Spleen (tissue), 11 donors: ENCODE measurements at regions not wholly inside any gene's neighbourhood (a gene's known extent, or its start where the extent isn't known, plus 50 kb on each side); places are given as distances from the start of the nearest gene placed in this dataset.

Experiments
- DNase-seq: peaks from one replicate; pipeline ENCODE4 v3.0.0-alpha.2; 2020
- H3K27ac ChIP-seq, 8 donors: fragments of 200-600 bp; sonication (generic) in 7 of 8; 1 replicate in 4 of 8; 2 replicates in 4 of 8; pipeline versions ENCODE4 v1.5.0 to v1.8.0; 2016 to 2021; ENCODE audit warnings: inconsistent platforms in 4 of 8, mild to moderate bottlenecking in 4 of 8, moderate library complexity in 1 of 8
- H3K27me3 ChIP-seq, 7 donors: fragments of 200-600 bp; sonication (generic) in 6 of 7; replicated peaks in 1 of 7; 1 replicate in 4 of 7; 2 replicates in 3 of 7; pipeline versions ENCODE4 v1.5.0 to v1.8.0; 2016 to 2021; ENCODE audit warnings: inconsistent platforms in 3 of 7, mild to moderate bottlenecking in 1 of 7
- H3K36me3 ChIP-seq, 6 donors: fragments of 200-600 bp; sonication (generic) in 5 of 6; 1 replicate in 4 of 6; 2 replicates in 2 of 6; pipeline versions ENCODE4 v1.5.0 to v1.8.0; 2016 to 2021; ENCODE audit warnings: inconsistent platforms in 2 of 6
- H3K4me1 ChIP-seq, 6 donors: fragments of 200-600 bp; sonication (generic) in 5 of 6; 1 replicate in 3 of 6; 2 replicates in 3 of 6; pipeline versions ENCODE4 v1.5.0 to v1.8.0; 2016 to 2021; ENCODE audit warnings: inconsistent platforms in 3 of 6
- H3K4me3 ChIP-seq, 8 donors: fragments of 200-600 bp; sonication (generic) in 7 of 8; 1 replicate in 4 of 8; 2 replicates in 4 of 8; pipeline versions ENCODE4 v1.5.0 to v1.8.0; 2016 to 2021; ENCODE audit warnings: inconsistent platforms in 4 of 8, mild to moderate bottlenecking in 4 of 8, moderate library complexity in 2 of 8
- H3K9me3 ChIP-seq, 8 donors: fragments of 200-600 bp; sonication (generic) in 7 of 8; 1 replicate in 4 of 8; 2 replicates in 4 of 8; pipeline versions ENCODE4 v1.5.0 to v1.8.0; 2016 to 2021; ENCODE audit warnings: inconsistent platforms in 4 of 8
- POLR2A ChIP-seq, 3 donors: fragments of 450-650 bp; IDR thresholded peaks; one replicate each; pipeline ENCODE4 v1.5.1; 2017; ENCODE audit warnings: antibody characterized with exemption in 3 of 3, mild to moderate bottlenecking in 1 of 3
- POLR2AphosphoS5 ChIP-seq, 3 donors: sonication (generic); formaldehyde crosslinking; IDR thresholded peaks; one replicate each; pipeline ENCODE4 v1.5.1; 2017; ENCODE audit warnings: antibody characterized with exemption in 3 of 3
- WGBS, 5 donors: extraction: QIAGEN DNeasy Blood & Tissue Kit in 3 of 5; methylation state at CpG; one replicate each; pipeline versions ENCODE4 v1.1.5 to v1.1.7; 2013 to 2018; 5-methylcytosine and 5-hydroxymethylcytosine counted together
- intact Hi-C: fragments of 100-400 bp; cut with DNase I; formaldehyde crosslinking; loops from one replicate; pipeline ENCODE4 v1.15.0; 2023; ENCODE audit warnings: low total_unique reads
- TF ChIP-seq, protein P1 (sequence below), 11 experiments: fragments of 200-600 bp in 7 of 11; fragments of 450-650 bp in 4 of 11; sonication (generic) in 4 of 11; IDR thresholded peaks in 8 of 11; conservative IDR thresholded peaks in 3 of 11; 1 replicate in 7 of 11; 2 replicates in 4 of 11; pipeline versions ENCODE4 v1.4.0 to v1.8.0; 2016 to 2021; ENCODE audit warnings: antibody characterized with exemption in 11 of 11, inconsistent platforms in 4 of 11, mild to moderate bottlenecking in 1 of 11
- donor health status: healthy with polysubstance abuse.
- donor health status: DM: no; HTN: no; CAD: no; lungs with moderate emphysema.
- donor health status: DM: no; HTN: no; CAD: no.
- donor health status: Bipolar disorder and iron deficiency.
- donor health status: healthy.
- donor health status: DM: no; HTN: no; CAD: no.
- donor health status: DM: yes; HTN: yes; CAD: no.

DNA sequence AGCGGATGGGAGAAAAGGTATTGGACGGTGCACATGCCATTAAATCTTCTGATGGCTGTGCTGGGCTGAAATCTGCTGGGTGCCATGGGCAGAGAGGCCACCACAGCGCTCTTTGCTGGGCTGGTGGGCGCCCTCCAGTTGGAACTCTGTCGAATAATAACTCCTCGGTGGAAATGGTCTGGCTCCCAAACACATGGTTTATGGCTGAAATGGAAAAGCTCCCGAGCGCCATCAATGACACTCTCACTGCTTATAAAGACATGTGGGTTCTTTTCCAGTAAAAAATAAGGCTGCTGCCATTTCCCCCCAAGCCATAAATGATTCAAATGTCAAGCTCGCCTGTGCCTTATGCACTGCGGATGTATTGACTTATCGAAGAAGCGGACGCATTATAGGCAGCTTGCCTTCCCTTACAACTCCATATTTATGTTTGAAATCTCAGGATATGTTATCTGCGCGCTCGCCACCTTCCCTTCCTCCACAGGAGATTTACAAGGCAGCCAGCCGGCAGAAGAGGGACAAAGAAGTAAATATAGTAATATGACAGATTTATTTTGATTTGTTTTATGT, 239.0 kb upstream of the MKI67 start:
- no peaks in the 10 kb centered on the region for H3K36me3 ChIP-seq
- peaks cover 0 to 26% (median 0%) of the 10 kb centered on the region in 7 donors for H3K27me3 ChIP-seq
- no peak for DNase-seq
- no peak overlapping the region for H3K27ac ChIP-seq
- no peaks in the 10 kb centered on the region for H3K9me3 ChIP-seq
- WGBS, 5 donors, result 88 to 92% (median 89%) methylated on average over 17 of the region's 17 CpGs
- no peak overlapping the region for H3K4me3 ChIP-seq
- no peaks in the 10 kb centered on the region for H3K4me1 ChIP-seq
- intact Hi-C loops, result no loop called here
- TF ChIP-seq POLR2A (IDR thresholded peaks at IDR 0.05), result no peak
- TF ChIP-seq POLR2AphosphoS5 (IDR thresholded peaks at IDR 0.05), result no peak
- TF ChIP-seq, protein P1, sequence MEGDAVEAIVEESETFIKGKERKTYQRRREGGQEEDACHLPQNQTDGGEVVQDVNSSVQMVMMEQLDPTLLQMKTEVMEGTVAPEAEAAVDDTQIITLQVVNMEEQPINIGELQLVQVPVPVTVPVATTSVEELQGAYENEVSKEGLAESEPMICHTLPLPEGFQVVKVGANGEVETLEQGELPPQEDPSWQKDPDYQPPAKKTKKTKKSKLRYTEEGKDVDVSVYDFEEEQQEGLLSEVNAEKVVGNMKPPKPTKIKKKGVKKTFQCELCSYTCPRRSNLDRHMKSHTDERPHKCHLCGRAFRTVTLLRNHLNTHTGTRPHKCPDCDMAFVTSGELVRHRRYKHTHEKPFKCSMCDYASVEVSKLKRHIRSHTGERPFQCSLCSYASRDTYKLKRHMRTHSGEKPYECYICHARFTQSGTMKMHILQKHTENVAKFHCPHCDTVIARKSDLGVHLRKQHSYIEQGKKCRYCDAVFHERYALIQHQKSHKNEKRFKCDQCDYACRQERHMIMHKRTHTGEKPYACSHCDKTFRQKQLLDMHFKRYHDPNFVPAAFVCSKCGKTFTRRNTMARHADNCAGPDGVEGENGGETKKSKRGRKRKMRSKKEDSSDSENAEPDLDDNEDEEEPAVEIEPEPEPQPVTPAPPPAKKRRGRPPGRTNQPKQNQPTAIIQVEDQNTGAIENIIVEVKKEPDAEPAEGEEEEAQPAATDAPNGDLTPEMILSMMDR (IDR thresholded peaks at IDR 0.05 in 8 of 11, conservative IDR thresholded peaks at IDR 0.05 in 3 of 11), result no peak

DNA sequence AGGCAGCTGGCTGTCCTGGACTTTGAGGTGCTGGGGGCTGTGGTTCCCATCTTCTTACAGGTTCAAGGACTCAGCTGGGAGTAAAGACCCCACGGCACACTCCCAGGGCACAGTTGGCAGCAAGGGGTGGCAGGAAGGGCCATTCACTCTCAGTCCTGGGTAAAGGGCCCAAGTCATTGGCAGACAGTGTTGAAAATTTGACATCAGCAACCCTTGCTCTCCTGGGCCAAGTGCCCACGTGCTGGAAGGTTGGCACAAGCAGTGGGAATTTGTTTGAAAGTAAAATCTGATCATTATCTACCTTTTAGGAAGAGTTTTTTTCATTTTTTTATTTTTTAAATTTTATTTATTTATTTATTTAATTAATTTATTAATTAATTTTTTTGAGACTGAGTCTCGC, 241.6 kb upstream of the MKI67 start:
- Histone ChIP-seq H3K4me3 (no peak overlapping the region), H3K27ac (no peak overlapping the region), H3K36me3 (no peaks in the 10 kb centered on the region), H3K4me1 (no peaks in the 10 kb centered on the region), H3K27me3 (peaks cover 0 to 26% (median 0%) of the 10 kb centered on the region in 7 donors), H3K9me3 (no peaks in the 10 kb centered on the region)
- intact Hi-C loops, result no loop called here
- no peak for DNase-seq
- WGBS, 5 donors, result 62 to 85% (median 72%) methylated on average over 3 of the region's 3 CpGs
- TF ChIP-seq, protein P1 (IDR thresholded peaks at IDR 0.05 in 8 of 11, conservative IDR thresholded peaks at IDR 0.05 in 3 of 11), result no peak
- TF ChIP-seq POLR2AphosphoS5 (IDR thresholded peaks at IDR 0.05) (no peak), POLR2A (IDR thresholded peaks at IDR 0.05) (no peak)

DNA sequence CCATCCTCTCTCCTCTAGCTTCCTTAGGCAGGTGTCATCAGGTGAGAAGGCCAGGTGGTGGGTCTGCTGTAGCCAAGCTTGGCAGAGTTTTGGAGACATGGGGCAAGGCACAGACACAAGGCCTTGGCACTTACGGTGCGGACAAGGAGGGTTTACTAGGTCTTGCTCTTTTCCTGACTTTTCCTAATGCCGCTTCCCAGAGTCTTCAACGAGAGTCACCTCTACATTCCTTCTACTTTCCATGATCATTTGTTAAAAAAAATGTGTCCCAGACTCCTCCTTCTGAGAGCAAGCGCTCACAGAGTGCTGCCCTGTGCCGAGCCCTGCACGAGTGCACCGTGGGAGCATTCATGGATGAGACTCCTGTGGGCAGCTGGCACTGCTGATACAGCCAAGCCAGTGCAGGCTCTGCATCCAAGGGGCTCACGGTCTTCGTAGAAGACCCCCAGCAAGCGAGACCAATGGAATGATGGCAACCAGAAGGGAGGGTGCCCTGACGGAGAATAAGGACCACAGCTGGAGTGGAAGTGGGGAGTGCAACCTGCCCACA, 243.0 kb upstream of the MKI67 start:
- no peak overlapping the region for H3K27ac ChIP-seq
- no peaks in the 10 kb centered on the region for H3K9me3 ChIP-seq
- peaks cover 0 to 28% (median 0%) of the 10 kb centered on the region in 7 donors for H3K27me3 ChIP-seq
- no peak overlapping the region for H3K4me3 ChIP-seq
- intact Hi-C loops, result no loop called here
- H3K4me1 ChIP-seq, result no peaks in the 10 kb centered on the region
- WGBS, 5 donors, result 86 to 90% (median 89%) methylated on average over 12 of the region's 12 CpGs
- no peak for DNase-seq
- H3K36me3 ChIP-seq, result no peaks in the 10 kb centered on the region
- no peak for TF ChIP-seq POLR2A (IDR thresholded peaks at IDR 0.05)
- TF ChIP-seq, protein P1 (IDR thresholded peaks at IDR 0.05 in 8 of 11, conservative IDR thresholded peaks at IDR 0.05 in 3 of 11), result no peak

DNA sequence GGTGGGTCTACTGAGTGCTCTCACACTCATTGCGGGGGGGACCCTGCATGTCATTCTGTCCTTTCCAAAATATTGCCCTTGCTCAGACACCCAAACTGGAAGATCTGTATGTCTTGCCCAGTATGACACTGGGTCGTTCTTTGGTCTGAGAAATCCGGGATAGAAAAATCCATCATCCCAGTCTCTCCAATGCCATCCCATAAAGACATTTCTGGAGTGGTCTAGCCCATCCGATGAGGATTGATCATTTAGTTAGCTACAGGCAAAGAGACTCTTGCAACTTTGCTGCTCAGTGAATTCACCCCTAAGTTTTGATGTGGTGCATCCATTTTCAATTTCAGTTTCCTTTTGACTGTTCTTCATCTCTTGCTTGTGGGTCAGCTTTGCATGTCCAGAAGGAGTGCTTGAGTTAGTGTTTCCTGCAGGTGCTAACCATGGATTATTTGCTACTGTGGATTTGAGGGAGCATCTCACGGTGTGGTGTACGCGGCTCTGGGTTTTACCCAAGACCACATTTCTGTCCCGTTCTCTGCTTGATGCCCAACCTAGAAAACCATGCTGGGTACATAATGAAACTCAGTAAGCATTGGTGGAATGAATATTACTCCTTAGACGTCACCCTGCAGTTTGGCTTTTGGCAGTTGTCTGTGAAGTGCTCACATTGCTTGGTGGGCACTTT, 247.0 kb upstream of the MKI67 start:
- WGBS, 5 donors, result 74 to 84% (median 78%) methylated on average over 9 of the region's 9 CpGs
- Histone ChIP-seq H3K27ac (no peak overlapping the region), H3K36me3 (no peaks in the 10 kb centered on the region), H3K9me3 (no peaks in the 10 kb centered on the region), H3K4me1 (no peaks in the 10 kb centered on the region), H3K4me3 (no peak overlapping the region), H3K27me3 (peaks cover 0 to 19% (median 0%) of the 10 kb centered on the region in 7 donors)
- intact Hi-C loops, result no loop called here
- DNase-seq, result no peak
- TF ChIP-seq, protein P1 (IDR thresholded peaks at IDR 0.05 in 8 of 11, conservative IDR thresholded peaks at IDR 0.05 in 3 of 11), result no peak
- TF ChIP-seq POLR2AphosphoS5 (IDR thresholded peaks at IDR 0.05) (no peak), POLR2A (IDR thresholded peaks at IDR 0.05) (no peak)
